LNCAP (cell line): ENCODE measurements at regions not wholly inside any gene's neighbourhood (a gene's known extent, or its start where the extent isn't known, plus 50 kb on each side); places are given as distances from the start of the nearest gene placed in this dataset.

Source experiments
- TF ChIP-seq, protein P1 (sequence below): fragments of 450-650 bp; IDR thresholded peaks from 2 replicates; pipeline ENCODE4 v1.5.1; 2017; ENCODE audit warnings: mild to moderate bottlenecking

DNA sequence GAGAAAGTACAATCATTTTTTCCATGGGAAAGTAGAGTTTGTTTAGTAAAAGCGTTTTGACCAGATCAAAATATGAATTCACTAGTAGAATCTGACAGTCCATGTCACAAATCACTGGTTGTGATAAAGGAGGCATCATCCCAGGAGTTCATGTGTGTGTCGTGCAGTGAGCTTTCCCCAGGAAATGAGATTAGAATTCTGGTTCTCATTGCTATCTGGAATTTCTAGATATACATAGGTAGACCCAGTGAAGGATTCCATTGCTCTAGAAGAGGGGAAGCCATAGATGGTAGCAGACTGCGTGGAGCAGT lies 206.6 kb downstream of the NCK2 start:
- TF ChIP-seq, protein P1, sequence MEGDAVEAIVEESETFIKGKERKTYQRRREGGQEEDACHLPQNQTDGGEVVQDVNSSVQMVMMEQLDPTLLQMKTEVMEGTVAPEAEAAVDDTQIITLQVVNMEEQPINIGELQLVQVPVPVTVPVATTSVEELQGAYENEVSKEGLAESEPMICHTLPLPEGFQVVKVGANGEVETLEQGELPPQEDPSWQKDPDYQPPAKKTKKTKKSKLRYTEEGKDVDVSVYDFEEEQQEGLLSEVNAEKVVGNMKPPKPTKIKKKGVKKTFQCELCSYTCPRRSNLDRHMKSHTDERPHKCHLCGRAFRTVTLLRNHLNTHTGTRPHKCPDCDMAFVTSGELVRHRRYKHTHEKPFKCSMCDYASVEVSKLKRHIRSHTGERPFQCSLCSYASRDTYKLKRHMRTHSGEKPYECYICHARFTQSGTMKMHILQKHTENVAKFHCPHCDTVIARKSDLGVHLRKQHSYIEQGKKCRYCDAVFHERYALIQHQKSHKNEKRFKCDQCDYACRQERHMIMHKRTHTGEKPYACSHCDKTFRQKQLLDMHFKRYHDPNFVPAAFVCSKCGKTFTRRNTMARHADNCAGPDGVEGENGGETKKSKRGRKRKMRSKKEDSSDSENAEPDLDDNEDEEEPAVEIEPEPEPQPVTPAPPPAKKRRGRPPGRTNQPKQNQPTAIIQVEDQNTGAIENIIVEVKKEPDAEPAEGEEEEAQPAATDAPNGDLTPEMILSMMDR: no peak

DNA sequence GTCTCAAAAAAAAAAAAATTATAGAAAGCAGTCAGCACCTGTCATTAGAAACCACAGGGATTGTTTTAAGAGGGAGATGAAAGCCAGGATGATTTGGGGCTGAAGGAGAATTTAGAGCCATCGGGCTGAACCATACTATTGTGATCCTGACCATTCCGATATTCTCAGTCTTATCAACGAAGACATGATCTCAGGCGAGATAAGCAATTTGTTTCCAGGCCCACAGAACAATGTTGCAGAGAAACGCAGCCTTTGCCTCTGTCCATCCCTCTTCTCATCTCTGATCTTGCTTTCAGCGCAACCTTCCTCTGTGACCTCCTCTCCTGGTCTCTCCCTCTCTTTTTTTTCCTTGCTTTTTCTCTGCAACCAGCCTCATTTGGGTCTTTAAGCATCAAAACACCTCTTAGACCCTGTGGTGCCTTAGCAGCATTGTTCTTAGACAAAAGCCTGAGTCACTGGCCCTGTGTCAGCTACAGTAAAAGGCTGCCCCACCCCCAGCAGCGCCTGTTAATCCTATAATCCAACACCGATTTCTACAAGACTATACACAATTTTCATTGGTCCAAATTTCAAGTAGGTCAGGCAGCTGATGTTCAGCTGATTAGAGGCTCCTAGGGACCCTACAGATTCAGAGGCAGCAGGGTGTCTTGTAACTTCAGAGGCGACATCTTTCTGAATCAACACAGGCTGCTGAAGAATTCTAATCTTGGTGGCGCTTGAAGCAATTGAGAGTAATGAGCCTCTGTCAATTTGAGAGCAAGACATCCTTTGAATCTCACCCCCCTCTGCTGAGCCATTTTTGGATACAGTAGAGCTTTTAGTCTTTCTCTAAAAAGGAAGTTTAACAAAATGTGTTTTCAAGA lies 206.0 kb downstream of the NCK2 start:
- TF ChIP-seq, protein P1: no peak

DNA sequence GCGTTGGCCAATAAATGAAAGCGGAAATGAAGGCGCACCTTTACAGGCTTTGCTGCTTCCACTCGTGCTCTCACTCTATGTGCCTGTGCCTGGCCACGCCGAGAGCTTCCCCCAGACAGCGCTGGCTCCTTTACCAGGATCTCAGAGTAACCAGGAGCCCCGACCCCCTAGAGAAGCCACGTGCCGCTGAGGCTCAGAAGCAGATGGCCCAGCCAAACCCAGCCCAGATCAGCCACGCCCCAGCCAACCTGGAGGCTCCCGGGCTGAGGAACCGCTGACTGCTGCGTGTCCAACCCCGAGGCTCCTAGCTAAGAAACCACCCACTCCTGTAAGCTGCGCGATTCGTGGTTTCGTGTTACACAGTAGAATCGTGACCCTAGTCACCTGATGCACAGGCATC lies 199.3 kb downstream of the NCK2 start:
- TF ChIP-seq, protein P1: no peak
